ENCODE measurements at regions not wholly inside any gene's neighbourhood (a gene's known extent, or its start where the extent isn't known, plus 50 kb on each side); places are given as distances from the start of the nearest gene placed in this dataset.

DNA sequence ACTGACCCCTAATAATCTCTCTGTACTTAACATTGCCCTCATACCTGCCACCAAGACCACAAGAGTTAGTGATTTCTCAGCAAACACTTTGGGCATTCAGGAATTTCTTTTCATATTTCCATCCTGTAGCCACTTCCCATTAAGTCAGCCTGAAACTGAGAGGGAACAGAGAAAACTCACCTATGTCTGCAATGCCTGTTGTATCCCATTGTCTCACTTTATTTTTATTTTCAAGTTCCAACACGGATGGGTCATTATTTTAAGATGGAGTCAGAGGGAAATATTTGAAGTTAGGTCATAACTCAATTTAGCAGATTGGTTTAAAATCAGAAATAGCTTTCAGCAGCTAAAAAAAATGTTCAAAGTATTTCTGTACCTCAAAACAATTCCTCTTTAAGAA lies 937.8 kb upstream of the CHORDC1 start:
- 78% methylated on average over 1 of the region's 1 CpG for WGBS (ENCODE audit: low lambda C conversion rate, missing lambda C conversion rate)
- Histone ChIP-seq H2AFZ (no peak overlapping the region), H3K27ac (no peak overlapping the region)

DNA sequence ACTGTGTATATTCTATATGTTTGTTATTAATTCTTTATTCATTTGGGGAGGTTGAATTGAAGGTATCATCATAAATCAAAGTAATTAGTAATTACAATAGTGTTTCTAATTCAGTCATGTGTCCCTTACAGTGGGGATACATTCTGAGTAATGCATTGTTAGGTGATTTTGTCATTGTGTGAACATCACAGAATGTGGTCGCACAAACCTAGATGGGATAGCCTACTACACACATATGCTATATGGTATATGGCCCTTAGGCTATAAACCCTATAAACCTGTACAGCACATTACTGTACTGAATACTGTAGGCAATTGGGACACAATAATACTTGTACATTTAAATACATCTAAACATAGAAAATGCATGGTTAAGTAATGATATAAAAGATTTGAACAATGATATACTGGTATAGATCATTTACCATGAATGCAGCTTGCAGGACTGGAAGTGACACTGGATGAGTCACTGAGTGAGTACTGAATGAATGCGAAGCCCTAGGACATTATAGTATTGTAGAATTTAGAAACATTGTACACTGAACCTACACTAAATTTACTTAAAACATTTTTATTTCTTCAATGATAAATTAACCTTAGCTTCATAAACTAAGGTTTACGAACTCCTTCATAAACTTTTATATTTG lies 936.2 kb upstream of the CHORDC1 start:
- Histone ChIP-seq H3K36me3 (replicated peaks; ENCODE audit: insufficient read depth, low read depth) (no peaks in the 10 kb centered on the region), H3K4me2 (no peak overlapping the region), H3K4me3 (no peak overlapping the region), H3K4me1 (ENCODE audit: insufficient read depth) (peaks cover 8% of the 10 kb centered on the region), H3K9me2 (replicated peaks; ENCODE audit: insufficient read depth) (no peaks in the 10 kb centered on the region), H3K9me3 (ENCODE audit: low read depth) (no peaks in the 10 kb centered on the region), H3K27ac (no peak overlapping the region), H4K20me1 (ENCODE audit: insufficient read depth, poor library complexity, severe bottlenecking) (no peaks in the 10 kb centered on the region), H3K79me2 (no peaks in the 10 kb centered on the region), H3K27me3 (no peaks in the 10 kb centered on the region), H2AFZ (no peak overlapping the region)
- WGBS (ENCODE audit: low lambda C conversion rate, missing lambda C conversion rate), result 92% methylated on average over 3 of the region's 3 CpGs
- TF ChIP-seq EZH2 (IDR thresholded peaks at IDR 0.05; ENCODE audit: borderline replicate concordance), result no peak
- TF ChIP-seq, protein P1, sequence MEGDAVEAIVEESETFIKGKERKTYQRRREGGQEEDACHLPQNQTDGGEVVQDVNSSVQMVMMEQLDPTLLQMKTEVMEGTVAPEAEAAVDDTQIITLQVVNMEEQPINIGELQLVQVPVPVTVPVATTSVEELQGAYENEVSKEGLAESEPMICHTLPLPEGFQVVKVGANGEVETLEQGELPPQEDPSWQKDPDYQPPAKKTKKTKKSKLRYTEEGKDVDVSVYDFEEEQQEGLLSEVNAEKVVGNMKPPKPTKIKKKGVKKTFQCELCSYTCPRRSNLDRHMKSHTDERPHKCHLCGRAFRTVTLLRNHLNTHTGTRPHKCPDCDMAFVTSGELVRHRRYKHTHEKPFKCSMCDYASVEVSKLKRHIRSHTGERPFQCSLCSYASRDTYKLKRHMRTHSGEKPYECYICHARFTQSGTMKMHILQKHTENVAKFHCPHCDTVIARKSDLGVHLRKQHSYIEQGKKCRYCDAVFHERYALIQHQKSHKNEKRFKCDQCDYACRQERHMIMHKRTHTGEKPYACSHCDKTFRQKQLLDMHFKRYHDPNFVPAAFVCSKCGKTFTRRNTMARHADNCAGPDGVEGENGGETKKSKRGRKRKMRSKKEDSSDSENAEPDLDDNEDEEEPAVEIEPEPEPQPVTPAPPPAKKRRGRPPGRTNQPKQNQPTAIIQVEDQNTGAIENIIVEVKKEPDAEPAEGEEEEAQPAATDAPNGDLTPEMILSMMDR (IDR thresholded peaks at IDR 0.05; ENCODE audit: poor library complexity), result no peak
- TF ChIP-seq EZH2phosphoT487 (IDR thresholded peaks at IDR 0.05; ENCODE audit: low read depth, severe bottlenecking, unreplicated experiment), result no peak
- no peak for DNase-seq (ENCODE audit: low spot score)

More for the DNA sequence above, 937.8 kb upstream of the CHORDC1 start:
- Histone ChIP-seq H3K4me1 (ENCODE audit: insufficient read depth) (peaks cover 17% of the 10 kb centered on the region), H3K9me3 (ENCODE audit: low read depth) (no peaks in the 10 kb centered on the region), H3K4me2 (no peak overlapping the region), H3K79me2 (no peaks in the 10 kb centered on the region), H3K27me3 (no peaks in the 10 kb centered on the region), H3K4me3 (no peak overlapping the region), H3K36me3 (replicated peaks; ENCODE audit: insufficient read depth, low read depth) (no peaks in the 10 kb centered on the region), H3K9me2 (replicated peaks; ENCODE audit: insufficient read depth) (no peaks in the 10 kb centered on the region), H4K20me1 (ENCODE audit: insufficient read depth, poor library complexity, severe bottlenecking) (no peaks in the 10 kb centered on the region)
- TF ChIP-seq EZH2 (IDR thresholded peaks at IDR 0.05; ENCODE audit: borderline replicate concordance), result no peak
- no peak for TF ChIP-seq EZH2phosphoT487 (IDR thresholded peaks at IDR 0.05; ENCODE audit: low read depth, severe bottlenecking, unreplicated experiment)
- TF ChIP-seq, protein P1 (IDR thresholded peaks at IDR 0.05; ENCODE audit: poor library complexity), result no peak
- DNase-seq (ENCODE audit: low spot score), result no peak

DNA sequence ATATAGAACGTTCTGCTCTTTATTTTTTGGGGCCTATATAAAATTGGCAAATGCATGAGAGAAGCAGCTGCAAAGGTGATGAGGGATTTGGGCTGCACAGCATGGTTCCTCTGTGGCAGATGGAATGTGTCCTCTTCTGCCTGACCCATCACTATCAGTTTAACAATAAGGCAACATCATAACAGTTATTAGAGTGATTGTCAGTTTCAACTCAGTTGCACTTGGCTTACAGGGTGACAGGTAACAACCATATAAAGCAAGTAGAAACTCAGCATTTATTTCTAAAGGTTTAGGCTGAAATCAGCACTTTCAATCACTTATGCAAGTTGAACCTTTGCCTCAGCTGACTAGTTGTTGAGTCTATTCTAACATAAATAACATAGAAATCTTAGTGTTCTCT lies 935.4 kb upstream of the CHORDC1 start:
- no peaks in the 10 kb centered on the region for H3K27me3 ChIP-seq
- H3K79me2 ChIP-seq, result no peaks in the 10 kb centered on the region
- no peaks in the 10 kb centered on the region for H3K9me3 ChIP-seq (ENCODE audit: low read depth)
- H3K4me1 ChIP-seq (ENCODE audit: insufficient read depth), result peaks cover under 1% of the 10 kb centered on the region
- H3K9me2 ChIP-seq (replicated peaks; ENCODE audit: insufficient read depth), result no peaks in the 10 kb centered on the region
- no peak overlapping the region for H3K4me3 ChIP-seq
- H3K36me3 ChIP-seq (replicated peaks; ENCODE audit: insufficient read depth, low read depth), result no peaks in the 10 kb centered on the region
- 68% methylated on average over 1 of the region's 1 CpG for whole genome bisulfite sequencing (ENCODE audit: low lambda C conversion rate, missing lambda C conversion rate)
- DNase-seq (ENCODE audit: low spot score), result no peak
- TF ChIP-seq EZH2 (IDR thresholded peaks at IDR 0.05; ENCODE audit: borderline replicate concordance), result no peak
- TF ChIP-seq, protein P1 (IDR thresholded peaks at IDR 0.05; ENCODE audit: poor library complexity), result no peak
- TF ChIP-seq EZH2phosphoT487 (IDR thresholded peaks at IDR 0.05; ENCODE audit: low read depth, severe bottlenecking, unreplicated experiment), result no peak
- no peak overlapping the region for H3K4me2 ChIP-seq
- no peak overlapping the region for H2AFZ ChIP-seq
- H3K27ac ChIP-seq, result no peak overlapping the region
- H4K20me1 ChIP-seq (ENCODE audit: insufficient read depth, poor library complexity, severe bottlenecking), result no peaks in the 10 kb centered on the region

All from hepatocyte (in vitro differentiated cells).